H1 (cell line): ENCODE measurements at regions not wholly inside any gene's neighbourhood (a gene's known extent, or its start where the extent isn't known, plus 50 kb on each side); places are given as distances from the start of the nearest gene placed in this dataset.

Source experiments
- CTCF ChIA-PET: fragments of 300-600 bp; sonication (Branson Sonifier 250); formaldehyde crosslinking; loops from one replicate; lab custom pipeline; 2021; ENCODE audit not compliant: partially characterized antibody; lab: Charles Lee
- POLR2A ChIA-PET: fragments of 300-600 bp; sonication (Branson Sonifier 250); formaldehyde crosslinking; loops from one replicate; lab custom pipeline; 2021; ENCODE audit warnings: inconsistent platforms; ENCODE audit not compliant: partially characterized antibody; lab: Charles Lee
- DNase-seq, 2 experiments: peaks; one replicate each; pipeline versions ENCODE4 v3.0.0 to v3.0.0-alpha.2; 2010 to 2022; ENCODE audit warnings: low spot score in 2 of 2, low read depth in 1 of 2, mixed read lengths in 1 of 2
- FAIRE-seq: peaks from 2 replicates; lab custom pipeline; 2011; peaks lifted over from hg19 to GRCh38; lab: Jason Lieb, UNC
- H2AFZ ChIP-seq: 2 replicates; pipeline ENCODE4 v1.8.1; 2012; ENCODE audit warnings: low read length, inconsistent platforms
- H2AK5ac ChIP-seq: 2 replicates; pipeline ENCODE4 v1.6.1; 2013; ENCODE audit warnings: low read depth, low read length
- H2BK120ac ChIP-seq: replicated peaks from 2 replicates; pipeline ENCODE3; 2013; ENCODE audit warnings: low read depth, low read length, inconsistent platforms
- H2BK12ac ChIP-seq: 2 replicates; pipeline ENCODE4 v1.6.1; 2013; ENCODE audit warnings: low read depth, low read length
- H2BK15ac ChIP-seq: 2 replicates; pipeline ENCODE4 v1.6.1; 2013; ENCODE audit warnings: low read length
- H2BK20ac ChIP-seq: 2 replicates; pipeline ENCODE4 v1.6.1; 2013; ENCODE audit warnings: low read length
- H2BK5ac ChIP-seq: 2 replicates; pipeline ENCODE4 v1.6.1; 2013; ENCODE audit warnings: low read depth, low read length
- H3K14ac ChIP-seq: 2 replicates; pipeline ENCODE4 v1.6.1; 2013; ENCODE audit warnings: inconsistent platforms; ENCODE audit not compliant: insufficient read length
- H3K18ac ChIP-seq: 2 replicates; pipeline ENCODE4 v1.6.1; 2013; ENCODE audit warnings: low read length; ENCODE audit errors: extremely low read depth
- H3K23ac ChIP-seq: 2 replicates; pipeline ENCODE4 v1.6.1; 2013; ENCODE audit warnings: inconsistent platforms; ENCODE audit not compliant: insufficient read length
- H3K23me2 ChIP-seq: 2 replicates; pipeline ENCODE4 v1.6.1; 2013; ENCODE audit warnings: low read depth, low read length
- H3K27ac ChIP-seq: 2 replicates; pipeline ENCODE4 v1.6.1; 2011; ENCODE audit warnings: low read depth, low read length, inconsistent platforms
- H3K27me3 ChIP-seq, 4 experiments: replicated peaks in 1 of 4; 1 replicate in 1 of 4; 2 replicates in 3 of 4; pipeline versions ENCODE4 v1.6.1 to v1.8.1; 2011 to 2013; ENCODE audit warnings: low read length in 3 of 4, mild to moderate bottlenecking in 3 of 4, inconsistent platforms in 2 of 4, mixed read lengths in 2 of 4, moderate library complexity in 1 of 4; ENCODE audit not compliant: control insufficient read depth in 3 of 4, insufficient read depth in 3 of 4; ENCODE audit errors: extremely low read depth in 1 of 4
- H3K36me3 ChIP-seq, 4 experiments: 2 replicates each; pipeline versions ENCODE4 v1.6.1 to v1.8.1; 2011 to 2013; ENCODE audit warnings: mild to moderate bottlenecking in 4 of 4, low read length in 3 of 4, moderate library complexity in 2 of 4, control low read depth in 1 of 4, inconsistent platforms in 1 of 4; ENCODE audit not compliant: insufficient read depth in 4 of 4, control insufficient read depth in 2 of 4
- H3K4ac ChIP-seq: replicated peaks from 2 replicates; pipeline ENCODE3; 2013; ENCODE audit warnings: low read length, low read depth, mixed read lengths, inconsistent platforms; ENCODE audit not compliant: insufficient read length
- H3K4me1 ChIP-seq, 4 experiments: replicated peaks in 1 of 4; 1 replicate in 1 of 4; 2 replicates in 3 of 4; pipeline versions ENCODE4 v1.6.1 to v1.8.1; 2011 to 2013; ENCODE audit warnings: low read length in 3 of 4, inconsistent platforms in 2 of 4, mixed read lengths in 1 of 4; ENCODE audit not compliant: insufficient read depth in 4 of 4, control insufficient read depth in 3 of 4
- H3K4me2 ChIP-seq, 2 experiments: 2 replicates each; pipeline versions ENCODE4 v1.6.1 to v1.8.1; 2011 to 2013; ENCODE audit warnings: low read depth in 2 of 2, low read length in 2 of 2, control low read depth in 1 of 2, inconsistent platforms in 1 of 2, mild to moderate bottlenecking in 1 of 2; ENCODE audit not compliant: insufficient read depth in 1 of 2
- H3K4me3 ChIP-seq, 4 experiments: fragments of 200-600, 300-600 bp in 1 of 4; sonication (generic), shearing (Covaris generic), sonication (Bioruptor Twin) in 1 of 4; 2 replicates each; pipeline versions ENCODE4 v1.5.1 to v1.8.1; 2011 to 2016; ENCODE audit warnings: low read length in 4 of 4, low read depth in 3 of 4, control low read depth in 2 of 4, inconsistent platforms in 2 of 4, mild to moderate bottlenecking in 2 of 4, mixed read lengths in 1 of 4, moderate library complexity in 1 of 4; ENCODE audit not compliant: insufficient read depth in 2 of 4; ENCODE audit errors: extremely low read depth in 1 of 4
- H3K56ac ChIP-seq: replicated peaks from 2 replicates; pipeline ENCODE3; 2013; ENCODE audit warnings: low read depth, mild to moderate bottlenecking, mixed read lengths, low read length, inconsistent platforms; ENCODE audit not compliant: insufficient read length
- H3K79me1 ChIP-seq: 2 replicates; pipeline ENCODE4 v1.6.1; 2013; ENCODE audit warnings: low read depth, low read length, control low read depth
- H3K79me2 ChIP-seq, 2 experiments: 2 replicates each; pipeline versions ENCODE4 v1.6.1 to v1.8.1; 2012 to 2013; ENCODE audit warnings: low read length in 2 of 2, mild to moderate bottlenecking in 2 of 2, inconsistent platforms in 1 of 2; ENCODE audit not compliant: insufficient read depth in 2 of 2, control insufficient read depth in 1 of 2
- H3K9ac ChIP-seq, 4 experiments: replicated peaks in 1 of 4; 1 replicate in 1 of 4; 2 replicates in 3 of 4; pipeline versions ENCODE4 v1.6.1 to v1.8.1; 2011 to 2013; ENCODE audit warnings: low read depth in 3 of 4, low read length in 3 of 4, control low read depth in 2 of 4, mild to moderate bottlenecking in 2 of 4, moderate library complexity in 2 of 4, inconsistent platforms in 1 of 4; ENCODE audit errors: extremely low read depth in 1 of 4
- H3K9me3 ChIP-seq, 2 experiments: 2 replicates each; pipeline versions ENCODE4 v1.6.1 to v1.8.1; 2012 to 2013; ENCODE audit warnings: mild to moderate bottlenecking in 2 of 2, moderate library complexity in 2 of 2, control low read depth in 1 of 2, inconsistent platforms in 1 of 2, low read depth in 1 of 2, low read length in 1 of 2, mixed read lengths in 1 of 2; ENCODE audit not compliant: insufficient read depth in 2 of 2
- H4K20me1 ChIP-seq, 2 experiments: replicated peaks in 1 of 2; 2 replicates each; pipeline versions ENCODE3 to v1.8.1; 2011 to 2013; ENCODE audit warnings: inconsistent platforms in 2 of 2, low read length in 2 of 2, mild to moderate bottlenecking in 1 of 2; ENCODE audit not compliant: insufficient read depth in 2 of 2, control insufficient read depth in 1 of 2
- H4K5ac ChIP-seq: 2 replicates; pipeline ENCODE4 v1.6.1; 2013; ENCODE audit warnings: low read length, low read depth, mixed read lengths, inconsistent platforms; ENCODE audit not compliant: insufficient read length
- H4K8ac ChIP-seq: 2 replicates; pipeline ENCODE4 v1.8.0; 2013; ENCODE audit warnings: mild to moderate bottlenecking, moderate library complexity, low read length, inconsistent platforms; ENCODE audit not compliant: insufficient read depth; ENCODE audit errors: extremely low read depth
- H4K91ac ChIP-seq: replicated peaks from 2 replicates; pipeline ENCODE3; 2013; ENCODE audit warnings: low read length, mixed read lengths, inconsistent platforms; ENCODE audit not compliant: insufficient read length
- CHD2 ChIP-seq: IDR thresholded peaks from 2 replicates; pipeline ENCODE4 v1.6.1; 2012; ENCODE audit warnings: low read length, improper control_type of control experiment
- CTBP2 ChIP-seq: IDR thresholded peaks from 2 replicates; pipeline ENCODE4 v1.7.0; 2011; ENCODE audit warnings: borderline replicate concordance, mild to moderate bottlenecking, moderate library complexity, mixed read lengths, low read length; ENCODE audit not compliant: insufficient read depth, insufficient read length
- FOSL1 ChIP-seq: IDR thresholded peaks from 2 replicates; pipeline ENCODE4 v1.6.1; 2011; ENCODE audit warnings: mild to moderate bottlenecking, low read depth, low read length, moderate library complexity; ENCODE audit not compliant: insufficient read depth
- NRF1 ChIP-seq: IDR thresholded peaks from 2 replicates; pipeline ENCODE4 v1.6.1; 2011; ENCODE audit warnings: mild to moderate bottlenecking, low read depth, low read length, improper control_type of control experiment
- POLR2A ChIP-seq, 2 experiments: IDR thresholded peaks; 1 replicate in 1 of 2; 2 replicates in 1 of 2; pipeline ENCODE4 v1.6.1; 2011; ENCODE audit warnings: low read depth in 2 of 2, low read length in 2 of 2, mild to moderate bottlenecking in 2 of 2; ENCODE audit errors: control extremely low read depth in 1 of 2
- RFX5 ChIP-seq: IDR thresholded peaks from 2 replicates; pipeline ENCODE4 v1.6.1; 2011; ENCODE audit warnings: low read depth, low read length, improper control_type of control experiment, borderline replicate concordance
- RXRA ChIP-seq: IDR thresholded peaks from 2 replicates; pipeline ENCODE4 v1.6.1; 2011; ENCODE audit warnings: low read depth, mild to moderate bottlenecking, low read length, moderate library complexity; ENCODE audit not compliant: insufficient read depth
- SUZ12 ChIP-seq: fragments of 200-600 bp; sonication (generic); IDR thresholded peaks from 2 replicates; pipeline ENCODE4 v1.6.1; 2012; ENCODE audit warnings: mild to moderate bottlenecking, inconsistent platforms, low read length, moderate library complexity, mixed read lengths
- WGBS, 2 experiments: shearing (Covaris generic) in 1 of 2; methylation state at CpG; one replicate each; pipeline versions ENCODE4 v1.1.6 to v1.1.7; 2013 to 2015; ENCODE audit warnings: low lambda C conversion rate in 2 of 2, mixed read lengths in 2 of 2, inconsistent platforms in 1 of 2, low coverage in 1 of 2, missing lambda C conversion rate in 1 of 2; ENCODE audit not compliant: insufficient replicate concordance in 2 of 2, insufficient coverage in 1 of 2, insufficient read length in 1 of 2; ENCODE audit errors: extremely low coverage in 1 of 2, missing lambda C conversion rate in 1 of 2; 5-methylcytosine and 5-hydroxymethylcytosine counted together
- TF ChIP-seq, protein P1 (sequence below): IDR thresholded peaks from 2 replicates; pipeline ENCODE4 v1.6.1; 2011; ENCODE audit warnings: low read length, improper control_type of control experiment

DNA sequence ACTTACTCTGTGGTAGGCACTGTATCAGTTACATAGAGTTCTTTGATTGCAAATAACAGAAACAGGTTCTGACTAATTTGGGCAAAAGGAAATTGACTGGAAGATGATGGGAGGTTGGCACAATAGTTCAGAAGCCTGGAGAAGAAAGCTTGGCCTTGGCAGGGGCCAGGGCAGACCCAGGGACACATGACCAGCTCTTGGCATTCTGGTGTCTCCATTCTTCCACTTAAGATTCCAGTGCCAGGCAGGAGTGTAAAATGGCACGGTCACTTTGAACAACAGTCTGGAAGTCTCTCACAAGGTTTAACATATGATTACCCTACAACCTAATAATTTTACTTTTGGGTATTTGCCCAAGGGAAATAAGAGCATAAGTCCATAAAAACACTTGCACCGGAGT, 175.9 kb downstream of the BCOR start:
- H4K8ac ChIP-seq: no peak overlapping the region
- 85% methylated on average over 2 of the region's 2 CpGs; no CpG with 5 or more reads in 1 of the 2 experiments for WGBS, 2 experiments

More for the DNA sequence above, 175.9 kb downstream of the BCOR start:
- no peaks in the 10 kb centered on the region for H4K20me1 ChIP-seq
- DNase-seq: no peak
- H3K23ac ChIP-seq: no peak overlapping the region
- H3K4me2 ChIP-seq: no peak overlapping the region
- no peak overlapping the region for H3K9ac ChIP-seq
- peaks cover 0 to 2% (median 0%) of the 10 kb centered on the region in 4 experiments; a peak in 1 of 7 replicates for H3K4me1 ChIP-seq
- no peak overlapping the region for H2BK5ac ChIP-seq
- no peak overlapping the region for H2BK120ac ChIP-seq
- H3K56ac ChIP-seq: no peak overlapping the region
- no peak overlapping the region for H3K4ac ChIP-seq
- H2BK12ac ChIP-seq: no peak overlapping the region
- H2AK5ac ChIP-seq: no peak overlapping the region
- no peak for TF ChIP-seq NRF1
- no peak for TF ChIP-seq FOSL1
- no peak for TF ChIP-seq CTBP2
- no peak for TF ChIP-seq RXRA
- no peak for TF ChIP-seq POLR2A (IDR thresholded peaks at IDR 0.05; ENCODE audit: control extremely low read depth in 1 of 2, low read depth in 2 of 2, low read length in 2 of 2)
- TF ChIP-seq CHD2: no peak
- TF ChIP-seq, protein P1, sequence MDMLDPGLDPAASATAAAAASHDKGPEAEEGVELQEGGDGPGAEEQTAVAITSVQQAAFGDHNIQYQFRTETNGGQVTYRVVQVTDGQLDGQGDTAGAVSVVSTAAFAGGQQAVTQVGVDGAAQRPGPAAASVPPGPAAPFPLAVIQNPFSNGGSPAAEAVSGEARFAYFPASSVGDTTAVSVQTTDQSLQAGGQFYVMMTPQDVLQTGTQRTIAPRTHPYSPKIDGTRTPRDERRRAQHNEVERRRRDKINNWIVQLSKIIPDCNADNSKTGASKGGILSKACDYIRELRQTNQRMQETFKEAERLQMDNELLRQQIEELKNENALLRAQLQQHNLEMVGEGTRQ: no peak
- no peak for TF ChIP-seq RFX5
- TF ChIP-seq SUZ12: no peak
- no peak overlapping the region for H2BK15ac ChIP-seq
- H2AFZ ChIP-seq: no peak overlapping the region
- CTCF ChIA-PET: interaction anchor here (1.3 kb wide), 1 partner anchor 11 kb away, joined by 4 read pairs; no protein-coding TSS in a partner anchor
- no peak overlapping the region for H2BK20ac ChIP-seq
- no peak for FAIRE-seq
- H3K23me2 ChIP-seq: no peaks in the 10 kb centered on the region
- H3K9me3 ChIP-seq: no peaks in the 10 kb centered on the region
- H3K27me3 ChIP-seq: no peaks in the 10 kb centered on the region
- H3K36me3 ChIP-seq: no peaks in the 10 kb centered on the region
- H3K14ac ChIP-seq: no peak overlapping the region
- H3K79me2 ChIP-seq: no peaks in the 10 kb centered on the region
- H3K79me1 ChIP-seq: no peaks in the 10 kb centered on the region
- H3K18ac ChIP-seq: no peak overlapping the region
- POLR2A ChIA-PET: no interaction called here
- no peak overlapping the region for H4K5ac ChIP-seq
- H3K27ac ChIP-seq: no peak overlapping the region
- H4K91ac ChIP-seq: no peak overlapping the region
- H3K4me3 ChIP-seq: no peak overlapping the region
